Right lobe of liver (tissue), 4 donors: ENCODE measurements at regions not wholly inside any gene's neighbourhood (a gene's known extent, or its start where the extent isn't known, plus 50 kb on each side); places are given as distances from the start of the nearest gene placed in this dataset.

ENCODE experiments used
- CTCF ChIP-seq, 4 donors: fragments of 200-600 bp in 3 of 4; fragments of 450-650 bp in 1 of 4; IDR thresholded peaks; one replicate each; pipeline versions ENCODE4 v1.5.1 to v1.8.0; 2016 to 2022; ENCODE audit warnings: antibody characterized with exemption in 4 of 4, mild to moderate bottlenecking in 2 of 4
- POLR2A ChIP-seq: fragments of 450-650 bp; IDR thresholded peaks from one replicate; pipeline ENCODE4 v1.6.1; 2017; ENCODE audit warnings: antibody characterized with exemption, mild to moderate bottlenecking
- donor health status: DM: no; HTN: no; CAD: no.
- donor health status: DM: no; HTN: no; CAD: no.
- donor health status: DM: no; HTN: yes; CAD: no.

- no peak for TF ChIP-seq CTCF (IDR thresholded peaks at IDR 0.05)
- no peak for TF ChIP-seq POLR2A
These were observed 191.3 kb upstream of the PWP1 start for GRCh38 chr12:107494331-107494730.
